H9 (cell line): ENCODE measurements at regions not wholly inside any gene's neighbourhood (a gene's known extent, or its start where the extent isn't known, plus 50 kb on each side); places are given as distances from the start of the nearest gene placed in this dataset.

Experiments
- DNase-seq: peaks from one replicate; pipeline ENCODE4 v3.0.0-alpha.2; 2017
- H2AFZ ChIP-seq: one replicate; pipeline ENCODE4 v1.6.1; 2013; ENCODE audit warnings: mild to moderate bottlenecking, low read length, control low read depth, moderate library complexity
- H2AK5ac ChIP-seq: 2 replicates; pipeline ENCODE4 v1.6.1; 2013; ENCODE audit warnings: low read length, control low read depth, mixed read lengths; ENCODE audit not compliant: insufficient read length
- H2BK120ac ChIP-seq: one replicate; pipeline ENCODE4 v1.6.1; 2013; ENCODE audit warnings: low read depth, mild to moderate bottlenecking, low read length, control low read depth, inconsistent platforms; ENCODE audit not compliant: poor library complexity, severe bottlenecking
- H2BK12ac ChIP-seq: 2 replicates; pipeline ENCODE4 v1.6.1; 2013; ENCODE audit warnings: low read length, control low read depth, mixed read lengths, low read depth; ENCODE audit not compliant: insufficient read length
- H2BK15ac ChIP-seq: 2 replicates; pipeline ENCODE4 v1.6.1; 2013; ENCODE audit warnings: low read depth, low read length, control low read depth
- H2BK20ac ChIP-seq: one replicate; pipeline ENCODE4 v1.6.1; 2013; ENCODE audit warnings: low read depth, mild to moderate bottlenecking, low read length, control low read depth, inconsistent platforms; ENCODE audit not compliant: poor library complexity, severe bottlenecking
- H2BK5ac ChIP-seq: 2 replicates; pipeline ENCODE4 v1.6.1; 2013; ENCODE audit warnings: low read length, control low read depth, mixed read lengths; ENCODE audit not compliant: insufficient read length
- H3K14ac ChIP-seq: 2 replicates; pipeline ENCODE4 v1.6.1; 2013; ENCODE audit warnings: low read length, control low read depth; ENCODE audit not compliant: insufficient read depth
- H3K18ac ChIP-seq: 2 replicates; pipeline ENCODE4 v1.6.1; 2013; ENCODE audit warnings: low read depth, mild to moderate bottlenecking, mixed read lengths, low read length, control low read depth; ENCODE audit not compliant: insufficient read length
- H3K23ac ChIP-seq: 2 replicates; pipeline ENCODE4 v1.6.1; 2013; ENCODE audit warnings: low read length, control low read depth, mixed read lengths, low read depth; ENCODE audit not compliant: insufficient read length
- H3K23me2 ChIP-seq: 2 replicates; pipeline ENCODE4 v1.6.1; 2013; ENCODE audit warnings: low read depth, mild to moderate bottlenecking, mixed read lengths, low read length, control low read depth; ENCODE audit not compliant: insufficient read length, poor library complexity, severe bottlenecking
- H3K27ac ChIP-seq: 2 replicates; pipeline ENCODE4 v1.5.1; 2013; ENCODE audit warnings: low read length, control low read depth, mixed read lengths, low read depth; ENCODE audit not compliant: insufficient read length
- H3K27me3 ChIP-seq: 2 replicates; pipeline ENCODE4 v1.6.1; 2013; ENCODE audit warnings: low read length, control low read depth, inconsistent platforms; ENCODE audit not compliant: insufficient read depth
- H3K4ac ChIP-seq: 2 replicates; pipeline ENCODE4 v1.6.1; 2013; ENCODE audit warnings: low read depth, mild to moderate bottlenecking, control low read depth, inconsistent platforms, low read length, moderate library complexity
- H3K4me1 ChIP-seq: 2 replicates; pipeline ENCODE4 v1.6.1; 2013; ENCODE audit warnings: low read length, control low read depth, inconsistent platforms; ENCODE audit not compliant: insufficient read depth
- H3K4me2 ChIP-seq: 2 replicates; pipeline ENCODE4 v1.6.1; 2013; ENCODE audit warnings: low read length, control low read depth, mixed read lengths; ENCODE audit not compliant: insufficient read length, insufficient read depth
- H3K56ac ChIP-seq: 2 replicates; pipeline ENCODE4 v1.6.1; 2013; ENCODE audit warnings: low read depth, mild to moderate bottlenecking, mixed read lengths, low read length, control low read depth; ENCODE audit not compliant: insufficient read length
- H3K79me1 ChIP-seq: 2 replicates; pipeline ENCODE4 v1.6.1; 2013; ENCODE audit warnings: low read depth, mild to moderate bottlenecking, moderate library complexity, low read length, control low read depth, inconsistent platforms; ENCODE audit not compliant: insufficient read depth, poor library complexity, severe bottlenecking
- H3K79me2 ChIP-seq: 2 replicates; pipeline ENCODE4 v1.6.1; 2013; ENCODE audit warnings: low read length, control low read depth, inconsistent platforms; ENCODE audit not compliant: insufficient read depth
- H3K9ac ChIP-seq: 2 replicates; pipeline ENCODE4 v1.6.1; 2013; ENCODE audit warnings: low read length, control low read depth, mixed read lengths; ENCODE audit not compliant: insufficient read length; ENCODE audit errors: extremely low read depth
- H3K9me3 ChIP-seq: one replicate; pipeline ENCODE4 v1.6.1; 2013; ENCODE audit warnings: low read depth, low read length, inconsistent platforms; ENCODE audit not compliant: control insufficient read depth
- H3T11ph ChIP-seq: one replicate; pipeline ENCODE4 v1.6.1; 2013; ENCODE audit warnings: mild to moderate bottlenecking, low read length, control low read depth, inconsistent platforms
- H4K20me1 ChIP-seq: one replicate; pipeline ENCODE4 v1.6.1; 2013; ENCODE audit not compliant: control insufficient read depth, insufficient read length, insufficient read depth
- H4K5ac ChIP-seq: 2 replicates; pipeline ENCODE4 v1.6.1; 2013; ENCODE audit warnings: low read depth, mild to moderate bottlenecking, mixed read lengths, low read length, control low read depth; ENCODE audit not compliant: insufficient read length
- H4K8ac ChIP-seq: replicated peaks from 2 replicates; pipeline ENCODE4 v1.6.1; 2013; ENCODE audit warnings: low read length, control low read depth, mixed read lengths, low read depth; ENCODE audit not compliant: insufficient read length
- H4K91ac ChIP-seq: 2 replicates; pipeline ENCODE4 v1.6.1; 2013; ENCODE audit warnings: low read depth, mild to moderate bottlenecking, moderate library complexity, mixed read lengths, low read length, control low read depth; ENCODE audit not compliant: insufficient read length
- H3K27ac Mint-ChIP-seq, 3 experiments: 2 replicates in 2 of 3; 3 replicates in 1 of 3; pipeline ENCODE4 v1.8.0; 2020 to 2021; ENCODE audit warnings: mixed read lengths in 3 of 3, mild to moderate bottlenecking in 1 of 3, moderate library complexity in 1 of 3
- H3K27me3 Mint-ChIP-seq: 2 replicates; pipeline ENCODE4 v1.8.0; 2021; ENCODE audit warnings: low read depth, mild to moderate bottlenecking, moderate library complexity, mixed read lengths
- H3K36me3 Mint-ChIP-seq, 3 experiments: 2 replicates in 2 of 3; 3 replicates in 1 of 3; pipeline ENCODE4 v1.8.0; 2020 to 2021; ENCODE audit warnings: low read depth in 3 of 3, mixed read lengths in 3 of 3; ENCODE audit not compliant: insufficient read depth in 1 of 3
- H3K4me1 Mint-ChIP-seq, 2 experiments: 2 replicates each; pipeline ENCODE4 v1.8.0; 2020; ENCODE audit warnings: mixed read lengths in 2 of 2
- H3K4me3 Mint-ChIP-seq, 2 experiments: 2 replicates in 1 of 2; 3 replicates in 1 of 2; pipeline ENCODE4 v1.8.0; 2020 to 2021; ENCODE audit warnings: mild to moderate bottlenecking in 2 of 2, mixed read lengths in 2 of 2, moderate library complexity in 1 of 2
- H3K9me3 Mint-ChIP-seq, 2 experiments: 2 replicates in 1 of 2; 3 replicates in 1 of 2; pipeline ENCODE4 v1.8.0; 2020; ENCODE audit warnings: mild to moderate bottlenecking in 2 of 2, mixed read lengths in 2 of 2, moderate library complexity in 1 of 2
- WGBS: extraction: QIAGEN DNeasy Blood & Tissue Kit; methylation state at CpG from one replicate; pipeline ENCODE4 v1.1.7; 2013; ENCODE audit warnings: missing lambda C conversion rate, low lambda C conversion rate, mixed read lengths; ENCODE audit not compliant: insufficient read length; ENCODE audit errors: extremely low coverage; 5-methylcytosine and 5-hydroxymethylcytosine counted together
- TF ChIP-seq, protein P1 (sequence below): fragments of 200-600 bp; sonication (generic); conservative IDR thresholded peaks from 3 replicates; pipeline ENCODE4 v1.8.0; 2021; ENCODE audit warnings: antibody characterized with exemption, mild to moderate bottlenecking

- Histone ChIP-seq H3K79me1 (no peaks in the 10 kb centered on the region), H3K4ac (no peak overlapping the region), H2BK20ac (no peak overlapping the region), H2BK120ac (no peak overlapping the region), H3K79me2 (no peaks in the 10 kb centered on the region), H3K9ac (no peak overlapping the region), H3K27me3 (no peaks in the 10 kb centered on the region), H4K91ac (no peak overlapping the region), H4K5ac (no peak overlapping the region), H4K8ac (no peak overlapping the region), H3K4me1 (no peaks in the 10 kb centered on the region), H2AK5ac (no peak overlapping the region), H3K27ac (no peak overlapping the region), H3K4me2 (no peak overlapping the region), H2BK15ac (no peak overlapping the region), H3K14ac (no peak overlapping the region), H4K20me1 (no peaks in the 10 kb centered on the region), H3K23ac (no peak overlapping the region), H2BK5ac (no peak overlapping the region), H3K9me3 (no peaks in the 10 kb centered on the region), H2AFZ (no peak overlapping the region), H2BK12ac (no peak overlapping the region), H3K18ac (no peak overlapping the region), H3K56ac (no peak overlapping the region), H3T11ph (no peak overlapping the region), H3K23me2 (no peaks in the 10 kb centered on the region)
- Mint-ChIP-seq H3K4me1 (peaks cover 23 to 34% of the 10 kb centered on the region in 2 experiments), H3K36me3 (peaks cover 0 to 16% (median 9%) of the 10 kb centered on the region in 3 experiments; a peak in 4 of 7 replicates), H3K27me3 (peaks cover 1% of the 10 kb centered on the region; the same call in 1 of the 2 replicates), H3K27ac (no peak overlapping the region), H3K4me3 (no peak overlapping the region; a peak in 1 of 5 replicates), H3K9me3 (peaks cover 12 to 63% of the 10 kb centered on the region in 2 experiments)
- no CpG with 5 or more reads among the region's 2 CpGs for WGBS
- peak; percentile 77 for DNase-seq
- TF ChIP-seq, protein P1, sequence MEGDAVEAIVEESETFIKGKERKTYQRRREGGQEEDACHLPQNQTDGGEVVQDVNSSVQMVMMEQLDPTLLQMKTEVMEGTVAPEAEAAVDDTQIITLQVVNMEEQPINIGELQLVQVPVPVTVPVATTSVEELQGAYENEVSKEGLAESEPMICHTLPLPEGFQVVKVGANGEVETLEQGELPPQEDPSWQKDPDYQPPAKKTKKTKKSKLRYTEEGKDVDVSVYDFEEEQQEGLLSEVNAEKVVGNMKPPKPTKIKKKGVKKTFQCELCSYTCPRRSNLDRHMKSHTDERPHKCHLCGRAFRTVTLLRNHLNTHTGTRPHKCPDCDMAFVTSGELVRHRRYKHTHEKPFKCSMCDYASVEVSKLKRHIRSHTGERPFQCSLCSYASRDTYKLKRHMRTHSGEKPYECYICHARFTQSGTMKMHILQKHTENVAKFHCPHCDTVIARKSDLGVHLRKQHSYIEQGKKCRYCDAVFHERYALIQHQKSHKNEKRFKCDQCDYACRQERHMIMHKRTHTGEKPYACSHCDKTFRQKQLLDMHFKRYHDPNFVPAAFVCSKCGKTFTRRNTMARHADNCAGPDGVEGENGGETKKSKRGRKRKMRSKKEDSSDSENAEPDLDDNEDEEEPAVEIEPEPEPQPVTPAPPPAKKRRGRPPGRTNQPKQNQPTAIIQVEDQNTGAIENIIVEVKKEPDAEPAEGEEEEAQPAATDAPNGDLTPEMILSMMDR = peak; percentile 87
Observed at GRCh38 chrX:43559644-43560043, 96.5 kb upstream of the MAOA start.
